ENCODE measurements at regions not wholly inside any gene's neighbourhood (a gene's known extent, or its start where the extent isn't known, plus 50 kb on each side); places are given as distances from the start of the nearest gene placed in this dataset.
"Not testable (repeated sequence)": the region's sequence is repeated elsewhere in the genome, so short reads cannot be mapped to it uniquely, and the experiment has no call there.

GRCh38 chr3:65001119-65001518 lies 313.3 kb upstream of the ADAMTS9 start:
- TF ChIP-seq CTCF (IDR thresholded peaks at IDR 0.05; ENCODE audit: insufficient read depth, low read length); POLR2AphosphoS5 (IDR thresholded peaks at IDR 0.05; ENCODE audit: low read depth): not testable (repeated sequence)
- TF ChIP-seq, protein P1, sequence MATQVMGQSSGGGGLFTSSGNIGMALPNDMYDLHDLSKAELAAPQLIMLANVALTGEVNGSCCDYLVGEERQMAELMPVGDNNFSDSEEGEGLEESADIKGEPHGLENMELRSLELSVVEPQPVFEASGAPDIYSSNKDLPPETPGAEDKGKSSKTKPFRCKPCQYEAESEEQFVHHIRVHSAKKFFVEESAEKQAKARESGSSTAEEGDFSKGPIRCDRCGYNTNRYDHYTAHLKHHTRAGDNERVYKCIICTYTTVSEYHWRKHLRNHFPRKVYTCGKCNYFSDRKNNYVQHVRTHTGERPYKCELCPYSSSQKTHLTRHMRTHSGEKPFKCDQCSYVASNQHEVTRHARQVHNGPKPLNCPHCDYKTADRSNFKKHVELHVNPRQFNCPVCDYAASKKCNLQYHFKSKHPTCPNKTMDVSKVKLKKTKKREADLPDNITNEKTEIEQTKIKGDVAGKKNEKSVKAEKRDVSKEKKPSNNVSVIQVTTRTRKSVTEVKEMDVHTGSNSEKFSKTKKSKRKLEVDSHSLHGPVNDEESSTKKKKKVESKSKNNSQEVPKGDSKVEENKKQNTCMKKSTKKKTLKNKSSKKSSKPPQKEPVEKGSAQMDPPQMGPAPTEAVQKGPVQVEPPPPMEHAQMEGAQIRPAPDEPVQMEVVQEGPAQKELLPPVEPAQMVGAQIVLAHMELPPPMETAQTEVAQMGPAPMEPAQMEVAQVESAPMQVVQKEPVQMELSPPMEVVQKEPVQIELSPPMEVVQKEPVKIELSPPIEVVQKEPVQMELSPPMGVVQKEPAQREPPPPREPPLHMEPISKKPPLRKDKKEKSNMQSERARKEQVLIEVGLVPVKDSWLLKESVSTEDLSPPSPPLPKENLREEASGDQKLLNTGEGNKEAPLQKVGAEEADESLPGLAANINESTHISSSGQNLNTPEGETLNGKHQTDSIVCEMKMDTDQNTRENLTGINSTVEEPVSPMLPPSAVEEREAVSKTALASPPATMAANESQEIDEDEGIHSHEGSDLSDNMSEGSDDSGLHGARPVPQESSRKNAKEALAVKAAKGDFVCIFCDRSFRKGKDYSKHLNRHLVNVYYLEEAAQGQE (IDR thresholded peaks at IDR 0.05; ENCODE audit: insufficient replicate concordance, low read depth): not testable (repeated sequence)

All from HL-60 (cell line).